ENCODE measurements at regions not wholly inside any gene's neighbourhood (a gene's known extent, or its start where the extent isn't known, plus 50 kb on each side); places are given as distances from the start of the nearest gene placed in this dataset.

DNA sequence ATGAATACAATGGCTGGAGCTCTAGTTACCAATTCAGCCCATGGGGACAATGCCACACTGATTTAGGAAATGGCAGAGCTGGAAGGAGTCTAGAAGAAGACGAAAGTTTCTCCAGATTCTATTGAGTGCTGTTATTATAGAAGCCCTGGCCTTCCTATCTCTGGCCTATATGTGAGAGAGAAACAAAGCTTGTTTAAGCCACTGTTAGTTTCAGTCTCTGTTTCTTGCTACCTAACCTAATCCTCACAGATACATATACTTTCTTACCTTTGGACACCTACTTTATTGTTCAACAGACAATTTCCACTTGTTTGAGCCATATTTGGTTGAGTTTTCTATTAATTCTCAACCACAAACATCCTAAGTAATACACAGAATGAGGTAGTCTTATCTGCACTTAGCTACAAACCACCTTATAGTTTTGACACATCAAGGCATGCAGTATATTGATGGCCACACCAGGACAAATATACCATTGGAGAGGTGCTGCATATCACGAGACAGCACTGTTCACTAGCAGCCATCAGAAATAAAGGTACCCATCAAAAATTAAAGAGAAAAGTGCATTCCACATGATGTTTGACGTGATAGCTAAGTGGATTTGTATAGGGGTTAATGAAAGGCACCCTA is 190.2 kb downstream of the SMIM20 start:
- DNase-seq (ENCODE audit: low read depth in 2 of 2): no peak

- DNase-seq (ENCODE audit: low read depth in 2 of 2): no peak
Observed at GRCh38 chr4:26105337-26105736, 191.3 kb downstream of the SMIM20 start.

DNA sequence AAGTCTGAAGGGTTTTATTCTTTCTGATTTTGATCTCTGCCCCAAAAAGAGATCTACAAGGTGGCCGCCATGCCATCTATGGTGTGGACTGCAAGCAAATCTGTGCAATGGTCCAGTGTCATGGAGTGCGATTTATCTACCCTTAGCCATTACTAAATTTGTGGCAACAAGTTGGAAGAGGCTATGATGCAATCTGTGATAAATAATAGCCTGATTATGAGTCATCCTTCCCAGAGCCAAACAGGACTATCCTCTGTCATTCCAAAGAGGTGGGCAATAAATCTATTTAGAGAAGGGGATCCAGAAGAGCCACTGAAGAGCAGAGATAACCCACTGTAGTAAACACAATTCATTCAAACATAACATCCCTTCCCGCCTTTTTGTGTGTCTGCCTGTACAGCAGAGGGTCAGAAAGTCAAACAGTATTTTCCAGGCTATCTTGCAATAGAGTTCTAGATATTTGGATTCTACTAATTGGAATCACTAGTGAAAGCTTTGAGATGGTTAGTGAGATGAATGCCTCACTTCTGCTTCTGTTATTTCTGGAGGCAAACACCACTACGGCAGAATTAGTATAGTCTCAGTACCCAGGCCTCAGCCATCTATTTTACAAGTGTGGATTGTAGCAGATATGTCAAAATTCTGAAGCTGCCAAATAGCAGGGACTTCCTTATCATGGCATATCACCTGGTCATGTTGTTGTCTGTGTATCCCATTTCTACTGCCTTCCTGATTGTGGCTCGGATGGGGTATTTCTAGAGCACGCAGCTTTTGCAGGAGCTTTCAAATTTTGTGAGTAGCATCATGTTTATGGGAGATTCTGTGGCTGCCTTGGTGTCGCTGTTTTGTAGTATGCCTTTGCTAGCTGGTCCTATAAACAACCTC is 192.0 kb downstream of the SMIM20 start:
- DNase-seq (ENCODE audit: low read depth in 2 of 2): no peak

- DNase-seq (ENCODE audit: low read depth in 2 of 2): no peak
Observed at GRCh38 chr4:26106776-26107175, 192.8 kb downstream of the SMIM20 start.

DNA sequence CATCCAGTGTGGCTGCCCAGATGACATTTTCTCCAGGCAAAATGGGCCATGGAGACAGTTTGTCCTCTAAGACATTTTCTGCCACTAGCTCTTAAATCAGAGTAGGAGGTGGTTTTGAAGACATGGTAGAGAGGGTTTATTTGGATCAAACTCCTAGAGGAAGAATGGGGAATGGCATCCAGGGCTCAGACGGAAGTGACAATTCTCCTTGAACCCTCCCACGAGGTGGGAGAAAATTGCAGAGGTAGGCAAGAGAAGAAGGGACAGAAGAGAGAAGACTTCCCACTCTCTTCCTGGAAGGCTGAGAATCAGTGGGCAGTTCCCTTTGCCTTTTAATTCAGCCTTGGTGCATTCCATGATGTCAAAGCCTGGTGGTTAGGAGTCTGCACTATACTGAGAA is 194.0 kb downstream of the SMIM20 start:
- DNase-seq (ENCODE audit: low read depth in 2 of 2): no peak

- DNase-seq (ENCODE audit: low read depth in 2 of 2): no peak
Observed at GRCh38 chr4:26110493-26110892, 196.5 kb downstream of the SMIM20 start.

DNA sequence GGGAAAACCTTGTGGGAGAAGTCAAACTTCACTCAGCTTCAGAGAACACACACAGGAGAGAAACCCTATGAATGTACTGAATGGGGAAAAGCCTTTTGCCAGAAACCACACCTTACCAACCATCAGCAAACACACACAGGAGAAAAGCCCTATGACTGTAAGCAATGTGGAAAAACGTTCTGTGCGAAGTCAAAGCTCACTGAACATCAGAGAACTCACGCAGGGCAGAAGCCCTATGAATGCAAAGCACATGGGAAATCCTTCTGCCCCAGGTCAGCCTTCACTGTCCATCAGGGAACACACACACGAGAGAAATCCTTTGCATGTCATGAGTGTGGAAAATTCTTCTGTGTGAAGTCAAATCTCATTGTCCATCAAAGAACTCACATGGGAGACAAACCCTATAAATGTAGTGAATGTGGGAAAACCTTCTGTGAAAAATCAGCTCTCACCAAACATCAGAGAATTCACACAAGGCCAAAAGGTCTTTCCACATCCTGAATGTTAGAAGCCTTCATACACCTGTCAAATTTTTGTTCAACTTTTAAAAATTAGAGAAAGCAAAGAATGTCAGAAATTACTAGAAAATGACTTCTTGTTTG is 199.4 kb downstream of the SMIM20 start:
- no peak for DNase-seq (ENCODE audit: low read depth in 2 of 2)

DNA sequence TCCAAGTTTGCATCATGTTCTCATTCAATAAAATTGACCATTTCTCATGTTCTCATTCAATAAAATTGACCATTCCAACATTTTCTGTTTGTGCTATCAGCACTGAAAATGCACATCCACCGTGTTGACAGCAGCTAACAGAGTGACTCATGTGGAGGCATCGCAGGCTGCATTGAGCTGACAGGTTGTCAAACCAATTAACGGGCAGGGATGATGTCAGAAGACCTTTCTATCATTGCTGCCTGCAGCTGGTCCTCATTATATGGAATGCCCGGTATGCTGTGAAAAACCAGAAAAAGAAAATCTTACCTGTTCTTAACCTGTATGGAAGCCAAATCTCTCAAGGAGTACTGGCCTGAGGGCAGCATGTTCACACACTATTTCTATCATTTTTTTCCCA is 202.0 kb downstream of the SMIM20 start:
- no peak for DNase-seq (ENCODE audit: low read depth in 2 of 2)

- no peak for DNase-seq (ENCODE audit: low read depth in 2 of 2)
Observed at GRCh38 chr4:26120098-26120825, 200.6 kb upstream of the RBPJ start.

DNA sequence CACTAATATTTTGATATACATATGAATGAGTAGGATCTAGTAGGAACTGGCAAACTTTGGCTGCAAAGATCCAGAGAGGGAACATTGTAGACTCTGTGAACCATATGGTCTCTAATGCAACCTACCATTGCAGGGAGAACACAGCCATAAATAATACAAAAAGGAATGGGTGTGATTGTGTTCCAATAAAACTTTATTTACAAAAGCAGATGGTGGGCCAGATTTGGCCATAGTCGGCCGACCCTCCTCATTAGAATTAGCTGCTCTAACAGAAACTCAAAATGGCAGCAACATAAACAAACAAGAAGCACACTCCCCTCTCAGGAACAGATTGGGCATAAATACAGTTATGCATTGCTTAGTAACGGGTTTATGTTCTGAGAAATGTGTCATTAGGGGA is 198.1 kb upstream of the RBPJ start:
- no peak for DNase-seq (ENCODE audit: low read depth in 2 of 2)

DNA sequence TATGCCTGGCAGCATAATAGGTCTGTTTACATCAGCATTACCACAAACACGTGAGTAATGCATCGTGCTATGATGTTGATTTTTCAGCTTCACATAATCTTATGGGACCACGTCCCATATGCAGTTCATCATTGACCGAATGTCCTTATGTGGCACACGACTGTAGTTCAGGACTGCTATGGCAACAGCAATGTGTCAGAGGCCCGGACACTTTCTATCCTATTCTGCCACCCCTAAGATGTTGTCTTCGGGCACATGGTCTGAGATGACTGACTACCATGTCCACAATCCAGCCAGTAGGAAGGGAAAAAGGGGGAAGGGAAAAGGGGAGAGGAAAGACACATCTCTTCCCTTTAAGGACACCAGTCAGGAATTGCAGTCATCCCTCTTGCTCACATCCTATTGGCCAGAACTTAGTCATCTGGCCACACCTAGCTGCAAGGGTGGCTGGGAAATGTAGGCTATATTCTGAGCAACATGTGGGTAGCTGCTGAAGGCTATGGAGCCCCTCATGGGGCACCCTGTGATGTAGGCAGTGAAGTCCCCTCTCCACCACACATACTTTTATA is 196.0 kb upstream of the RBPJ start:
- no peak for DNase-seq (ENCODE audit: low read depth in 2 of 2)

DNA sequence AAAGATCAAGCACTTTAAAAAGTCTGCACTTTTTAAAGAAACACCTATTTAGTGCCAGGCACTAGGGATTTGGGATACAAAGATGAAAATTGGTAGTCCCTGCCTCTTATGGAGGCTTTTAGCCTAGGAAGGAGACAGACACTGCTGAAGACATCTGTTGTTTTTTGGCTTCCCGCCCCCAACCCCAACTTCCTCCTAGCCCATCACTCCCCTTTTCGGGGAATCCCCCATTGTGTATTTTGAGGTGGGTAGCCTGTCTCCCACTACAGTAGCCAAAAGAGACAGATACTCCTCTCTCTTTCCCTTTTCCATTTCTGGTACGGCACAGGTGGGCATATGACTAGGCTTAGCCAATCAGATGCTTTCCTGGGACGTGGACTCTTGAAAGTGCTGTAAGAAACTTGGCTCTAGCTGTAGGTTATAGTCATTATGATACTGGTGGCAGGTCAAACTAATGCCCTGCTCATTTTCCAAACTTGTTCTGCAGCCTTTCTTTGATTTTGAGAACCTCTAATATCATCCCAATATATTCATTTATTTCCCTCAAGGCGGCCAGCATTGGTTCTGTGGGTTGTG is 194.6 kb upstream of the RBPJ start:
- no peak for DNase-seq (ENCODE audit: low read depth in 2 of 2)

DNA sequence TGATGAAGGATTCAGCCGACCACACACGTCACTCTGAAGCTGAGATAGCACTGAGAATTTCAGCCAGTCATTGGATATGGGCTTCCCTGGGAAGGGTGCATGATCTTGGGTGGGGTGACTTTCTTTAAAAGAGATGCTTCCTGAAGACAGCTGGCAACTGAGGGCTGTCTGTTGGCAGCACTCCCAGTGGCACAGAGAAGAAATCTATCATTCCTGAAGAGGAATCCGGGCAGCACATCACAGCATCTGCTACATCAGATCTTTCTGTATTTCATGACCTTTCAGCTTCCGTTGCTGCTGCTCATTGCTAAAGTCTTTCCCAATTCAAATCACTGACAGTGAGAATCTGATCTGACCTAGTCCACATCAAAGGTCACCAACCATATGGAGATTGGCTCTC is 193.8 kb upstream of the RBPJ start:
- no peak for DNase-seq (ENCODE audit: low read depth in 2 of 2)

GRCh38 chr4:26127851-26128337 is 192.9 kb upstream of the RBPJ start:
- DNase-seq (ENCODE audit: low read depth in 2 of 2): no peak

GRCh38 chr4:26130173-26130572 is 190.6 kb upstream of the RBPJ start:
- no peak for DNase-seq (ENCODE audit: low read depth in 2 of 2)

DNA sequence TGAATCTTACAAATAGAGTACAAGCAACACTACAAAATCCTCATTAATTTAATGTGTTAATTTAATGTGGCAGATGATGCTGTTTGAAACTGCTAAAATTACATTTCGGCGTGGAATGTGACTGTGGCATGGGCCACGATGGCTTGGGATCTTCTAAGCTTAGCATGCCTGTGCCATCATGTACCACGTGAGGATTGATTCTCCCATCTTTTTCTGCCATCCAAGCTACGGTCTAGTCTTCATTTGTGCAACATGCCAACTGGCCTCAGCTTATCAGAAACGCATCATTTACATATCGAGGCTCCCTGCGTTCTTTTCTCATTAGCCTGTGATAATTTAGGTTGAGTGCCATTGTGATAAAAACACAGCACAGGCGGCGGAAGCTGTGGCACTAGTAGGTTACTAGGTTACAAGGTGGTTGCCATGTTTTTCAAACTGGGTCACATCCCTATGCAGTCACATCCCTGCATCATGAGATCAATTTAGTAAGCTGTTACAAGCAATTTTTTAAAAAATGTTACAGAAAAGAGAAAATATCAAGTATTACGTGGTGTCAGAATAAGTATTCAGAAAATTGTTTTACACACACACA is 189.9 kb upstream of the RBPJ start:
- DNase-seq (ENCODE audit: low read depth in 2 of 2): no peak

GRCh38 chr4:26131711-26132110 is 189.1 kb upstream of the RBPJ start:
- DNase-seq (ENCODE audit: low read depth in 2 of 2): no peak

DNA sequence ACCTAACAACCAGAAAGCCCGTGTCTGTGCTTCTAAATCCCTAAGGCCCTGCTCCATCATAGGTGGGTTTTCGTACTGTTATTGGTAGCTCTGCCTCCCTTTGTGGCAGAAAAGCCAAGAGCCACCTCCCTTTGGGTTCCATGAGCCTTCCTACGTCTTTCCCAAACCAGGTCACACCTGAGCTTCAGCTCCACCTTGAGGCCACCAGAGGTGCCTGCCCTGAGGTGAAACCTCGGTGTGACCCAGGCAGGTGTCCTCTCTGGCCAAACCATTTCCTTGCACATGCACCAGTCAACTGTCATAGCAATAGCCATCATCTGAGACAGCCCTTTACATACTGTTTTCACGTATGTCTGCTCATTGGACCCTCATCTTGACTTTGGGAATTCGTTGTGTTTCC is 188.0 kb upstream of the RBPJ start:
- DNase-seq (ENCODE audit: low read depth in 2 of 2): no peak

GRCh38 chr4:26133840-26134239 is 187.0 kb upstream of the RBPJ start:
- DNase-seq (ENCODE audit: low read depth in 2 of 2): no peak

DNA sequence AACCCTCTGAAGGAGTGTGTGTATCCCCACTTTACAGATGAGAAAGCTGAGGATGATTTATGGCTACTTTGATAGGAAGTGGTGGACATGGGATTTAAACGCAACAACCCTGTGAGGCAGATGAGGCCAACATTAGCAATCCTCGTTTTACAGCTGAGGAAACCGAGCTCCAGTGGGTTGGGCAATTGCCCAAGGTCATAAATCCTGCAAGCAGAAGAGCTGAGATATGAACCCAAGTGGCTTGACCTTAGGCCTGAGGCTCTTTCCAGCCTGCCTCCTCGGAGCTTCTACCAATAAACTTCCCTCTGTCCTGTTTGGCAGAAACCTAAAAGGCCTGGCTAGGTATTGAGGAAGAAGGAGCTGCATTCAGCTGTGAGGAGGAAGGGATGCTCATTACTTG is 185.5 kb upstream of the RBPJ start:
- no peak for DNase-seq (ENCODE audit: low read depth in 2 of 2)

GRCh38 chr4:26136615-26137014 is 184.2 kb upstream of the RBPJ start:
- no peak for DNase-seq (ENCODE audit: low read depth in 2 of 2)

Measured in stimulated activated CD8-positive, alpha-beta memory T cell treated with anti-CD3 and anti-CD28 coated beads, Interleukin-2, amount 100 ng/mL, for 1 hour (primary cell).